ENCODE measurements at regions not wholly inside any gene's neighbourhood (a gene's known extent, or its start where the extent isn't known, plus 50 kb on each side); places are given as distances from the start of the nearest gene placed in this dataset.
A peak's percentile ranks its signal among the peaks of the same experiment; 100 is the strongest.
"Not testable (repeated sequence)": the region's sequence is repeated elsewhere in the genome, so short reads cannot be mapped to it uniquely, and the experiment has no call there.

GRCh38 chr3:134721214-134721613 lies 70.4 kb upstream of the KY start:
- no peak overlapping the region for H3K27ac ChIP-seq
- DNase-seq, result no peak
- WGBS, 3 donors, result 56 to 70% (median 57%) methylated on average over 1 of the region's 1 CpG
- no peak overlapping the region for H3K4me3 ChIP-seq
- intact Hi-C loops (cut with DNase I), result loop anchor here in 1 of 2 donors (5.0 kb wide), 1 partner anchor 74 kb away; no protein-coding TSS in a partner anchor
- no peaks in the 10 kb centered on the region for H3K27me3 ChIP-seq (ENCODE audit: insufficient read depth in 3 of 3, low read length in 2 of 3)
- peaks cover 41% of the 10 kb centered on the region for H3K4me1 ChIP-seq
- H3K9me3 ChIP-seq, result no peaks in the 10 kb centered on the region
- no peaks in the 10 kb centered on the region for H3K36me3 ChIP-seq (ENCODE audit: insufficient read depth in 1 of 2, low read depth in 1 of 2)
- no peak for TF ChIP-seq CTCF (IDR thresholded peaks at IDR 0.05)
- ATAC-seq, result no peak

- Histone ChIP-seq H3K4me3 (no peak overlapping the region), H3K27ac (peak overlapping the region; percentile 53), H3K9me3 (no peaks in the 10 kb centered on the region), H3K36me3 (ENCODE audit: insufficient read depth in 1 of 2, low read depth in 1 of 2) (no peaks in the 10 kb centered on the region), H3K4me1 (peaks cover 52% of the 10 kb centered on the region), H3K27me3 (ENCODE audit: insufficient read depth in 3 of 3, low read length in 2 of 3) (no peaks in the 10 kb centered on the region)
- peak; percentile 40 to 73 for DNase-seq
- intact Hi-C loops (cut with DNase I), result loop anchor here in 1 of 2 donors (5.0 kb wide), 1 partner anchor 76 kb away; no protein-coding TSS in a partner anchor
- WGBS, 3 donors, result 27 to 36% (median 29%) methylated on average over 2 of the region's 2 CpGs
- peak; percentile 83 to 93 (median 92) for ATAC-seq
- TF ChIP-seq CTCF (IDR thresholded peaks at IDR 0.05), result no peak
Observed at GRCh38 chr3:134722969-134723368, 72.1 kb upstream of the EPHB1 start.

GRCh38 chr3:134729649-134730048 lies 65.4 kb upstream of the EPHB1 start:
- whole genome bisulfite sequencing, 3 donors, result 53 to 88% (median 69%) methylated on average over 3 of the region's 3 CpGs
- Histone ChIP-seq H3K36me3 (ENCODE audit: insufficient read depth in 1 of 2, low read depth in 1 of 2) (no peaks in the 10 kb centered on the region), H3K9me3 (no peaks in the 10 kb centered on the region), H3K27me3 (ENCODE audit: insufficient read depth in 3 of 3, low read length in 2 of 3) (no peaks in the 10 kb centered on the region), H3K4me3 (no peak overlapping the region), H3K27ac (no peak overlapping the region), H3K4me1 (peaks cover 24% of the 10 kb centered on the region)
- DNase-seq (no peak), ATAC-seq (no peak)
- intact Hi-C loops (cut with DNase I), result no loop called here
- TF ChIP-seq CTCF (IDR thresholded peaks at IDR 0.05), result no peak

GRCh38 chr3:134737516-134737915 lies 57.5 kb upstream of the EPHB1 start:
- WGBS, 3 donors, result 59 to 90% (median 67%) methylated on average over 2 of the region's 2 CpGs
- intact Hi-C loops (cut with DNase I), result no loop called here
- TF ChIP-seq CTCF (IDR thresholded peaks at IDR 0.05), result no peak
- Histone ChIP-seq H3K9me3 (no peaks in the 10 kb centered on the region), H3K4me1 (no peaks in the 10 kb centered on the region), H3K36me3 (ENCODE audit: insufficient read depth in 1 of 2, low read depth in 1 of 2) (no peaks in the 10 kb centered on the region), H3K4me3 (no peak overlapping the region), H3K27ac (no peak overlapping the region), H3K27me3 (ENCODE audit: insufficient read depth in 3 of 3, low read length in 2 of 3) (no peaks in the 10 kb centered on the region)
- DNase-seq (no peak), ATAC-seq (no peak)

- ATAC-seq, result not testable (repeated sequence)
Observed at GRCh38 chr3:134740077-134740476, 55.0 kb upstream of the EPHB1 start.

More at GRCh38 chr3:134740077-134740476, 55.0 kb upstream of the EPHB1 start:
- H3K4me3 ChIP-seq; H3K4me1 ChIP-seq; H3K36me3 ChIP-seq (ENCODE audit: insufficient read depth in 1 of 2, low read depth in 1 of 2); DNase-seq; H3K9me3 ChIP-seq; H3K27ac ChIP-seq; intact Hi-C loops (cut with DNase I); H3K27me3 ChIP-seq (ENCODE audit: insufficient read depth in 3 of 3, low read length in 2 of 3): not testable (repeated sequence)
- WGBS, 3 donors, result 84 to 88% (median 87%) methylated on average over 7 of the region's 7 CpGs
